ENCODE measurements at regions not wholly inside any gene's neighbourhood (a gene's known extent, or its start where the extent isn't known, plus 50 kb on each side); places are given as distances from the start of the nearest gene placed in this dataset.

GRCh38 chr7:118606602-118607001 lies 382.1 kb downstream of the ANKRD7 start:
- H3K9me3 Mint-ChIP-seq (ENCODE audit: insufficient read depth): no peaks in the 10 kb centered on the region
- H3K27me3 Mint-ChIP-seq: no peaks in the 10 kb centered on the region
- WGBS (ENCODE audit: insufficient coverage): no CpG with 5 or more reads among the region's 1 CpG
- Histone ChIP-seq H3K27ac (ENCODE audit: low read length in 2 of 2) (no peak overlapping the region), H4K20me1 (ENCODE audit: control insufficient read depth, insufficient read depth, low read length, poor library complexity, severe bottlenecking) (no peaks in the 10 kb centered on the region), H3K4me3 (ENCODE audit: control extremely low read depth in 1 of 5, extremely low read depth in 1 of 5, insufficient read depth in 1 of 5, low read depth in 2 of 5, low read length in 4 of 5) (no peak overlapping the region), H2AFZ (ENCODE audit: insufficient read depth, low read depth, low read length, poor library complexity, severe bottlenecking) (no peak overlapping the region), H3K9ac (ENCODE audit: low read length) (no peak overlapping the region), H3K36me3 (replicated peaks in 1 of 2; ENCODE audit: control extremely low read depth in 1 of 2, control insufficient read depth in 1 of 2, extremely low read depth in 1 of 2, insufficient read depth in 2 of 2, low read length in 1 of 2) (no peaks in the 10 kb centered on the region), H3K4me1 (ENCODE audit: control insufficient read depth in 2 of 2, insufficient read depth in 2 of 2, low read length in 2 of 2) (no peaks in the 10 kb centered on the region), H3K79me2 (ENCODE audit: control insufficient read depth, insufficient read depth, low read length) (no peaks in the 10 kb centered on the region), H3K27me3 (replicated peaks in 1 of 4; ENCODE audit: control extremely low read depth in 1 of 4, control insufficient read depth in 3 of 4, insufficient read depth in 4 of 4, low read length in 3 of 4) (no peaks in the 10 kb centered on the region), H3K9me3 (ENCODE audit: control extremely low read depth in 1 of 3, control insufficient read depth in 2 of 3, insufficient read depth in 1 of 3, low read length in 2 of 3) (peaks cover 0 to 9% (median 0%) of the 10 kb centered on the region in 3 donors), H3K4me2 (replicated peaks; ENCODE audit: low read depth, low read length, poor library complexity, severe bottlenecking) (no peak overlapping the region)
- ChIA-PET CTCF (no interaction called here), POLR2A (no interaction called here)
- H3K27ac Mint-ChIP-seq: no peak overlapping the region
- H3K4me1 Mint-ChIP-seq: no peaks in the 10 kb centered on the region
- ATAC-seq (ENCODE audit: low read depth) (no peak), DNase-seq (no peak)
- intact Hi-C loops (cut with micrococcal nuclease): no loop called here
- no peak overlapping the region for H3K4me3 Mint-ChIP-seq
- TF ChIP-seq EZH2 (IDR thresholded peaks at IDR 0.05; ENCODE audit: borderline replicate concordance, insufficient read depth, low read depth, low read length, poor library complexity, severe bottlenecking) (no peak), CTCF (IDR thresholded peaks at IDR 0.05) (no peak)

GRCh38 chr7:118609207-118609606 lies 384.7 kb downstream of the ANKRD7 start:
- Histone ChIP-seq H3K79me2 (ENCODE audit: control insufficient read depth, insufficient read depth, low read length) (no peaks in the 10 kb centered on the region), H3K4me3 (ENCODE audit: control extremely low read depth in 1 of 5, extremely low read depth in 1 of 5, insufficient read depth in 1 of 5, low read depth in 2 of 5, low read length in 4 of 5) (no peak overlapping the region), H3K36me3 (replicated peaks in 1 of 2; ENCODE audit: control extremely low read depth in 1 of 2, control insufficient read depth in 1 of 2, extremely low read depth in 1 of 2, insufficient read depth in 2 of 2, low read length in 1 of 2) (no peaks in the 10 kb centered on the region), H3K27me3 (replicated peaks in 1 of 4; ENCODE audit: control extremely low read depth in 1 of 4, control insufficient read depth in 3 of 4, insufficient read depth in 4 of 4, low read length in 3 of 4) (no peaks in the 10 kb centered on the region), H3K4me1 (ENCODE audit: control insufficient read depth in 2 of 2, insufficient read depth in 2 of 2, low read length in 2 of 2) (no peaks in the 10 kb centered on the region), H2AFZ (ENCODE audit: insufficient read depth, low read depth, low read length, poor library complexity, severe bottlenecking) (no peak overlapping the region), H3K9ac (ENCODE audit: low read length) (no peak overlapping the region), H3K4me2 (replicated peaks; ENCODE audit: low read depth, low read length, poor library complexity, severe bottlenecking) (no peak overlapping the region), H3K9me3 (ENCODE audit: control extremely low read depth in 1 of 3, control insufficient read depth in 2 of 3, insufficient read depth in 1 of 3, low read length in 2 of 3) (peaks cover 0 to 9% (median 0%) of the 10 kb centered on the region in 3 donors), H4K20me1 (ENCODE audit: control insufficient read depth, insufficient read depth, low read length, poor library complexity, severe bottlenecking) (no peaks in the 10 kb centered on the region), H3K27ac (ENCODE audit: low read length in 2 of 2) (no peak overlapping the region)
- ATAC-seq (ENCODE audit: low read depth) (no peak), DNase-seq (no peak)
- CTCF ChIA-PET: no interaction called here
- H3K9me3 Mint-ChIP-seq (ENCODE audit: insufficient read depth): no peaks in the 10 kb centered on the region
- no peak overlapping the region for H3K27ac Mint-ChIP-seq
- POLR2A ChIA-PET: no interaction called here
- intact Hi-C loops (cut with micrococcal nuclease): no loop called here
- 87% methylated on average over 3 of the region's 3 CpGs for WGBS (ENCODE audit: insufficient coverage)
- H3K27me3 Mint-ChIP-seq: no peaks in the 10 kb centered on the region
- TF ChIP-seq EZH2 (IDR thresholded peaks at IDR 0.05; ENCODE audit: borderline replicate concordance, insufficient read depth, low read depth, low read length, poor library complexity, severe bottlenecking) (no peak), CTCF (IDR thresholded peaks at IDR 0.05) (no peak)
- H3K4me1 Mint-ChIP-seq: no peaks in the 10 kb centered on the region
- no peak overlapping the region for H3K4me3 Mint-ChIP-seq
